ENCODE measurements at regions not wholly inside any gene's neighbourhood (a gene's known extent, or its start where the extent isn't known, plus 50 kb on each side); places are given as distances from the start of the nearest gene placed in this dataset.

GRCh38 chr2:179351057-179351456 is 86.4 kb upstream of the SESTD1 start:
- no peak for TF ChIP-seq CTCF (conservative IDR thresholded peaks at IDR 0.05; ENCODE audit: low read depth in 2 of 2)
- no peak for TF ChIP-seq EZH2phosphoT487 (IDR thresholded peaks at IDR 0.05; ENCODE audit: unreplicated experiment)
- TF ChIP-seq POLR2AphosphoS5 (IDR thresholded peaks at IDR 0.05; ENCODE audit: low read depth): no peak
- TF ChIP-seq REST (IDR thresholded peaks at IDR 0.05; ENCODE audit: unreplicated experiment): no peak
- TF ChIP-seq CREB1 (CRISPR knock-in tag; IDR thresholded peaks at IDR 0.05; ENCODE audit: low read depth): no peak
- TF ChIP-seq STAT1 (IDR thresholded peaks at IDR 0.05; ENCODE audit: unreplicated experiment): no peak
- TF ChIP-seq ZNF331 (CRISPR knock-in tag; IDR thresholded peaks at IDR 0.05; ENCODE audit: low read depth): no peak
- no peak for TF ChIP-seq EZH2 (IDR thresholded peaks at IDR 0.05; ENCODE audit: low read depth, unreplicated experiment)
- no peak for TF ChIP-seq JUNB (IDR thresholded peaks at IDR 0.05; ENCODE audit: unreplicated experiment)
- no peak for TF ChIP-seq ZNF462 (CRISPR knock-in tag; IDR thresholded peaks at IDR 0.05)

Measured in GM23338 (cell line).